GM12892 (cell line): ENCODE measurements at regions not wholly inside any gene's neighbourhood (a gene's known extent, or its start where the extent isn't known, plus 50 kb on each side); places are given as distances from the start of the nearest gene placed in this dataset.

ENCODE experiments used
- POLR2A ChIP-seq: IDR thresholded peaks from 2 replicates; pipeline ENCODE4 v1.6.1; 2011; ENCODE audit warnings: low read depth, low read length, control low read depth
- POLR2AphosphoS5 ChIP-seq: IDR thresholded peaks from 2 replicates; pipeline ENCODE4 v1.6.1; 2011; ENCODE audit warnings: low read depth, low read length, control low read depth

GRCh38 chr14:97159124-97159523 is 361.9 kb downstream of the VRK1 start:
- no peak for TF ChIP-seq POLR2A
- no peak for TF ChIP-seq POLR2AphosphoS5
